ENCODE measurements at regions not wholly inside any gene's neighbourhood (a gene's known extent, or its start where the extent isn't known, plus 50 kb on each side); places are given as distances from the start of the nearest gene placed in this dataset.

- TF ChIP-seq YY1 (IDR thresholded peaks at IDR 0.05; ENCODE audit: insufficient read depth, insufficient read length) (no peak), ZNF274 (IDR thresholded peaks at IDR 0.05; ENCODE audit: low read depth, low read length) (no peak), SUZ12 (IDR thresholded peaks at IDR 0.05; ENCODE audit: extremely low read depth, insufficient read depth, insufficient read length) (no peak)
These were observed 280.7 kb downstream of the LPIN1 start for GRCh38 chr2:12027136-12027535.
